HG03095 (cell line): ENCODE measurements at regions not wholly inside any gene's neighbourhood (a gene's known extent, or its start where the extent isn't known, plus 50 kb on each side); places are given as distances from the start of the nearest gene placed in this dataset.
A peak's percentile ranks its signal among the peaks of the same experiment; 100 is the strongest.
"Not testable (repeated sequence)": the region's sequence is repeated elsewhere in the genome, so short reads cannot be mapped to it uniquely, and the experiment has no call there.

Experiments used
- ATAC-seq: cut with Tn5 transposase; IDR thresholded peaks from one replicate; pipeline ENCODE4 v1.9.1; 2021; ENCODE audit warnings: moderate library complexity; ENCODE audit not compliant: unreplicated experiment

- ATAC-seq = no peak
Observed at GRCh38 chr11:87493516-87493915, 455.8 kb downstream of the TMEM135 start.

GRCh38 chr11:87491381-87491780 is 453.6 kb downstream of the TMEM135 start:
- no peak for ATAC-seq

GRCh38 chr11:87490671-87491070 is 452.9 kb downstream of the TMEM135 start:
- no peak for ATAC-seq

- ATAC-seq = no peak
Observed at GRCh38 chr11:87484566-87484965, 446.8 kb downstream of the TMEM135 start.

- ATAC-seq = no peak
Observed at GRCh38 chr11:87477321-87477720, 439.6 kb downstream of the TMEM135 start.

- no peak for ATAC-seq
Observed at GRCh38 chr11:87473174-87473573, 435.4 kb downstream of the TMEM135 start.

GRCh38 chr11:87466223-87466622 is 428.5 kb downstream of the TMEM135 start:
- no peak for ATAC-seq

- no peak for ATAC-seq
Observed at GRCh38 chr11:87465716-87466115, 428.0 kb downstream of the TMEM135 start.

GRCh38 chr11:87463486-87464102 is 425.9 kb downstream of the TMEM135 start:
- ATAC-seq = peak; percentile 70

GRCh38 chr11:87462171-87462570 is 424.4 kb downstream of the TMEM135 start:
- no peak for ATAC-seq

- no peak for ATAC-seq
Observed at GRCh38 chr11:87460842-87461637, 423.3 kb downstream of the TMEM135 start.

GRCh38 chr11:87460279-87460678 is 422.5 kb downstream of the TMEM135 start:
- no peak for ATAC-seq

- no peak for ATAC-seq
Observed at GRCh38 chr11:87459351-87459750, 421.6 kb downstream of the TMEM135 start.

GRCh38 chr11:87456499-87456898 is 418.8 kb downstream of the TMEM135 start:
- no peak for ATAC-seq

- ATAC-seq = no peak
Observed at GRCh38 chr11:87455180-87455579, 417.4 kb downstream of the TMEM135 start.

GRCh38 chr11:87454241-87454640 is 416.5 kb downstream of the TMEM135 start:
- peak; percentile 83 for ATAC-seq

- ATAC-seq = peak; percentile 4
Observed at GRCh38 chr11:87453531-87454089, 415.9 kb downstream of the TMEM135 start.

- not testable (repeated sequence) for ATAC-seq
Observed at GRCh38 chr11:87452025-87452424, 414.3 kb downstream of the TMEM135 start.

GRCh38 chr11:87451395-87451794 is 413.7 kb downstream of the TMEM135 start:
- ATAC-seq = no peak

GRCh38 chr11:87447606-87448005 is 409.9 kb downstream of the TMEM135 start:
- ATAC-seq = no peak

- ATAC-seq = no peak
Observed at GRCh38 chr11:87444993-87445392, 407.3 kb downstream of the TMEM135 start.

GRCh38 chr11:87443707-87444106 is 406.0 kb downstream of the TMEM135 start:
- no peak for ATAC-seq
